Gastrocnemius medialis (tissue), 4 donors: ENCODE measurements at regions not wholly inside any gene's neighbourhood (a gene's known extent, or its start where the extent isn't known, plus 50 kb on each side); places are given as distances from the start of the nearest gene placed in this dataset.

Experiments
- POLR2A ChIP-seq, 2 donors: fragments of 450-650 bp; IDR thresholded peaks; one replicate each; pipeline ENCODE4 v1.6.1; 2017; ENCODE audit warnings: antibody characterized with exemption in 2 of 2, mild to moderate bottlenecking in 2 of 2, moderate library complexity in 2 of 2
- TF ChIP-seq, protein P1 (sequence below), 5 experiments: fragments of 450-650 bp in 3 of 5; fragments of 200-600 bp in 2 of 5; sonication (generic) in 2 of 5; IDR thresholded peaks in 4 of 5; conservative IDR thresholded peaks in 1 of 5; 1 replicate in 4 of 5; 2 replicates in 1 of 5; pipeline ENCODE4 v1.5.1; 2016 to 2019; ENCODE audit warnings: antibody characterized with exemption in 5 of 5, mild to moderate bottlenecking in 3 of 5, moderate library complexity in 3 of 5

DNA sequence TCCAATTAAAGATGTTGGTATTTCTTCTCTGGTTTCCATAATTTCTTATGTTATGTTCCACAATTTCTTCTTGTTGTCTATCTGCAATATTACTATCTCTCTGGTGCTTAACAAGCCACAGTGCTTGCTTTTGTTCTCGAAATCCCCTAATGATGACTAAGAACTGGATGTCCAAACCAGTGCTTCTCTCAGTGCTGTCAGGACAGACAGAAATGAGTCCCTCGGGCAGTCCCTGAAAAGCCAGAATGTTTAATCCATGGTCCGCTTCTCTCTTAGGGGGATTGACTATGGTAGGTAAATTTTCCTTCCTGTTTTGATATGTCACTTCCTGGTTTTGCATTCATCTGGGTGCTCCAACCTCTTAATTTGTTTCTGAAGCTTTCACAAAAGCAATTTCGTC is 321.6 kb upstream of the PCDH10 start:
- no peak for TF ChIP-seq POLR2A (IDR thresholded peaks at IDR 0.05)
- TF ChIP-seq, protein P1, sequence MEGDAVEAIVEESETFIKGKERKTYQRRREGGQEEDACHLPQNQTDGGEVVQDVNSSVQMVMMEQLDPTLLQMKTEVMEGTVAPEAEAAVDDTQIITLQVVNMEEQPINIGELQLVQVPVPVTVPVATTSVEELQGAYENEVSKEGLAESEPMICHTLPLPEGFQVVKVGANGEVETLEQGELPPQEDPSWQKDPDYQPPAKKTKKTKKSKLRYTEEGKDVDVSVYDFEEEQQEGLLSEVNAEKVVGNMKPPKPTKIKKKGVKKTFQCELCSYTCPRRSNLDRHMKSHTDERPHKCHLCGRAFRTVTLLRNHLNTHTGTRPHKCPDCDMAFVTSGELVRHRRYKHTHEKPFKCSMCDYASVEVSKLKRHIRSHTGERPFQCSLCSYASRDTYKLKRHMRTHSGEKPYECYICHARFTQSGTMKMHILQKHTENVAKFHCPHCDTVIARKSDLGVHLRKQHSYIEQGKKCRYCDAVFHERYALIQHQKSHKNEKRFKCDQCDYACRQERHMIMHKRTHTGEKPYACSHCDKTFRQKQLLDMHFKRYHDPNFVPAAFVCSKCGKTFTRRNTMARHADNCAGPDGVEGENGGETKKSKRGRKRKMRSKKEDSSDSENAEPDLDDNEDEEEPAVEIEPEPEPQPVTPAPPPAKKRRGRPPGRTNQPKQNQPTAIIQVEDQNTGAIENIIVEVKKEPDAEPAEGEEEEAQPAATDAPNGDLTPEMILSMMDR (IDR thresholded peaks at IDR 0.05 in 4 of 5, conservative IDR thresholded peaks at IDR 0.05 in 1 of 5), result no peak
